Panc1 (cell line): ENCODE measurements at regions not wholly inside any gene's neighbourhood (a gene's known extent, or its start where the extent isn't known, plus 50 kb on each side); places are given as distances from the start of the nearest gene placed in this dataset.

Source experiments
- ATAC-seq: fragments of 200-7000 bp; cut with Tn5 transposase; 2 replicates; pipeline ENCODE4 v1.9.1; 2020; ENCODE audit warnings: mild to moderate bottlenecking, moderate library complexity
- BruUV-seq: library from RNA; stranded (reverse); fragments of 400-500 nt; replicated peaks from 2 replicates; lab custom pipeline; 2021; lab: Mats Ljungman, UMichigan
- CTCF ChIA-PET: fragments of 300-600 bp; sonication (Branson Sonifier 250); formaldehyde crosslinking; loops from one replicate; lab custom pipeline; 2022; ENCODE audit warnings: antibody characterized with exemption; lab: Charles Lee
- POLR2A ChIA-PET: fragments of 300-600 bp; sonication (Branson Sonifier 250); formaldehyde crosslinking; loops from one replicate; lab custom pipeline; 2022; ENCODE audit warnings: antibody characterized with exemption; lab: Charles Lee
- DNase-seq: peaks from one replicate; pipeline ENCODE4 v3.0.0-alpha.2; 2010; ENCODE audit warnings: low read depth, low spot score
- H3K27ac ChIP-seq: 2 replicates; pipeline ENCODE4 v1.5.1; 2011; ENCODE audit warnings: mild to moderate bottlenecking, low read length, inconsistent platforms
- H3K27me3 ChIP-seq: fragments of 200-500 bp; sonication (Bioruptor generic); 2 replicates; pipeline ENCODE4 v1.6.0; 2014; ENCODE audit warnings: low read length, inconsistent platforms; ENCODE audit not compliant: control insufficient read depth, insufficient read depth
- H3K36me3 ChIP-seq: fragments of 200-500 bp; sonication (Bioruptor generic); 2 replicates; pipeline ENCODE4 v1.5.1; 2014; ENCODE audit warnings: inconsistent platforms, mild to moderate bottlenecking, low read length, moderate library complexity; ENCODE audit not compliant: control insufficient read depth, insufficient read depth
- H3K4me1 ChIP-seq: 2 replicates; pipeline ENCODE4 v1.5.1; 2011; ENCODE audit warnings: inconsistent platforms, mild to moderate bottlenecking, low read length, moderate library complexity; ENCODE audit not compliant: control insufficient read depth, insufficient read depth
- H3K4me3 ChIP-seq, 2 experiments: 2 replicates each; pipeline ENCODE4 v1.5.1; 2011 to 2012; ENCODE audit warnings: low read depth in 2 of 2, low read length in 2 of 2, mild to moderate bottlenecking in 2 of 2, inconsistent platforms in 1 of 2, moderate library complexity in 1 of 2
- H3K9me3 ChIP-seq: fragments of 200-500 bp; sonication (Bioruptor generic); 2 replicates; pipeline ENCODE4 v1.5.1; 2014; ENCODE audit warnings: low read depth, mild to moderate bottlenecking, inconsistent platforms, low read length, moderate library complexity; ENCODE audit not compliant: control insufficient read depth, insufficient read depth
- CTCF ChIP-seq: fragments of 450-650 bp; IDR thresholded peaks from 2 replicates; pipeline ENCODE4 v1.5.1; 2017; ENCODE audit warnings: mild to moderate bottlenecking
- POLR2AphosphoS5 ChIP-seq: IDR thresholded peaks from 2 replicates; pipeline ENCODE4 v1.6.1; 2012; ENCODE audit warnings: mild to moderate bottlenecking, low read depth, low read length, moderate library complexity
- REST ChIP-seq, 2 experiments: IDR thresholded peaks; 2 replicates each; pipeline ENCODE4 v1.6.1; 2011 to 2012; ENCODE audit warnings: low read depth in 2 of 2, control low read depth in 1 of 2, low read length in 1 of 2, mild to moderate bottlenecking in 1 of 2, moderate library complexity in 1 of 2; ENCODE audit not compliant: insufficient read depth in 1 of 2
- SIN3A ChIP-seq: IDR thresholded peaks from 2 replicates; pipeline ENCODE4 v1.6.1; 2012; ENCODE audit warnings: low read depth, mild to moderate bottlenecking, low read length, moderate library complexity, borderline replicate concordance; ENCODE audit not compliant: insufficient read depth
- TCF7L2 ChIP-seq: IDR thresholded peaks from 2 replicates; pipeline ENCODE4 v1.6.1; 2011; ENCODE audit warnings: mild to moderate bottlenecking, low read depth, low read length, inconsistent platforms
- in situ Hi-C: cut with HindIII; loops from 2 replicates; pipeline ENCODE4 v1.10.0; 2016; ENCODE audit warnings: low sequenced_read_pairs, low pct_unique_long_range_greater_than_20kb
- intact Hi-C: fragments of 100-400 bp; cut with micrococcal nuclease; formaldehyde crosslinking; loops from one replicate; pipeline ENCODE4 v1.10.0; 2022; ENCODE audit not compliant: unreplicated experiment

- TF ChIP-seq CTCF (no peak), POLR2AphosphoS5 (no peak), TCF7L2 (no peak), SIN3A (no peak), REST (IDR thresholded peaks at IDR 0.05; ENCODE audit: insufficient read depth in 1 of 2, low read depth in 2 of 2, low read length in 1 of 2) (no peak)
- ChIA-PET POLR2A (no interaction called here), CTCF (no interaction called here)
- ATAC-seq (no peak), DNase-seq (no peak)
- Histone ChIP-seq H3K9me3 (no peaks in the 10 kb centered on the region), H3K4me3 (no peak overlapping the region), H3K27ac (no peak overlapping the region), H3K36me3 (no peaks in the 10 kb centered on the region), H3K4me1 (no peaks in the 10 kb centered on the region), H3K27me3 (no peaks in the 10 kb centered on the region)
- no TSS peak for BruUV-seq
- intact Hi-C loops = no loop called here
- in situ Hi-C loops = no loop called here
Observed at GRCh38 chr4:105075045-105075444, 71.6 kb upstream of the TET2 start.

- ChIA-PET CTCF (no interaction called here), POLR2A (no interaction called here)
- no peak overlapping the region for H3K4me3 ChIP-seq
- TF ChIP-seq TCF7L2 = no peak
- in situ Hi-C loops = no loop called here
- ATAC-seq (no peak), DNase-seq (no peak)
- no peaks in the 10 kb centered on the region for H3K27me3 ChIP-seq
- no peaks in the 10 kb centered on the region for H3K36me3 ChIP-seq
- no peak overlapping the region for H3K27ac ChIP-seq
- no TSS peak for BruUV-seq
- intact Hi-C loops = no loop called here
- H3K9me3 ChIP-seq = no peaks in the 10 kb centered on the region
- H3K4me1 ChIP-seq = no peaks in the 10 kb centered on the region
Observed at GRCh38 chr4:105088110-105088879, 58.4 kb upstream of the TET2 start.

- CTCF ChIA-PET = no interaction called here
- POLR2A ChIA-PET = no interaction called here
- DNase-seq (no peak), ATAC-seq (no peak)
- no TSS peak for BruUV-seq
- Histone ChIP-seq H3K36me3 (no peaks in the 10 kb centered on the region), H3K27me3 (no peaks in the 10 kb centered on the region), H3K4me3 (no peak overlapping the region), H3K9me3 (no peaks in the 10 kb centered on the region; the same call in 1 of the 2 replicates), H3K4me1 (no peaks in the 10 kb centered on the region), H3K27ac (no peak overlapping the region)
- TF ChIP-seq REST (IDR thresholded peaks at IDR 0.05; ENCODE audit: insufficient read depth in 1 of 2, low read depth in 2 of 2, low read length in 1 of 2) = no peak
- no peak for TF ChIP-seq SIN3A
- no peak for TF ChIP-seq TCF7L2
- no peak for TF ChIP-seq CTCF
- in situ Hi-C loops = no loop called here
- intact Hi-C loops = no loop called here
Observed at GRCh38 chr4:105092356-105092755, 54.3 kb upstream of the TET2 start.
